CD4-positive, alpha-beta T cell treated with Interleukin-10 for 1 hour (primary cell): ENCODE measurements at regions not wholly inside any gene's neighbourhood (a gene's known extent, or its start where the extent isn't known, plus 50 kb on each side); places are given as distances from the start of the nearest gene placed in this dataset.
"Not testable (repeated sequence)": the region's sequence is repeated elsewhere in the genome, so short reads cannot be mapped to it uniquely, and the experiment has no call there.

Experiments used
- DNase-seq: peaks from one replicate; pipeline ENCODE4 v3.0.0-alpha.2; 2020

DNA sequence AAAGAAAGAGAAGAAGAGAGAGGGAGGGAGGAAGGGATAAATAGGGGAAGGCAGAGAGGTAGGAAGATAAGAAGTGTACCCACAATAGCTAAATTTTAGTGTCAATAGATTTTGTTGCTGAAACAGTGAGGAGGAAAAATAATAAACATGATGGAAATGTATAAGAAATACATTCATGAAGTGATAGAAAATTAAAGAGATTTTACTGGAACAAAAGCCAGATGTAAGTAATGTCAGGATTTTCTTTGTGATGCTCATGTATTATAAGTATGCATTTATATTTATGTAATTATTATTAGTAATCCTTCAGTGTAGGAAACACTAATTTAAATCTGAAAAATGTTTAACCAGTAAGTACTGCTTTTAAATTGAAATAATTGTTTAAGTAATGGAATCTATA, 1125.2 kb upstream of the FANCL start:
- no peak for DNase-seq

DNA sequence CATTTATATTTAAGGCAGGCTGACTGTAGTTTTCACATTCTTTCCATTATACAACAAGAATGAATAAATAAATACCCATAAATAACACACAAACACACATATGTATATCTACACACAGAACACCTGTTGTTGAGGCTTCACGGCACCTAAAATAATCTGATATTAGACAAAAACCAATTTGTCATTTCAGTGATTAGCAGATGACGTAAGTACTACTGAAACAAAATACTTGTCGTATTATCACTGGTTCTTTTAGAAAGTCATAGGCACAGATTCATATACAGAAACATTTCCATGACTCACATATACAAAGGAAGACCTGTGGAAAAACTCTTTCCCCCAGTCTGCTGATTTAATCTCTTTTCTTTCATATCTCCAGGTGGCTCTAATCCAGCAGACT, 1113.4 kb upstream of the FANCL start:
- DNase-seq: no peak

DNA sequence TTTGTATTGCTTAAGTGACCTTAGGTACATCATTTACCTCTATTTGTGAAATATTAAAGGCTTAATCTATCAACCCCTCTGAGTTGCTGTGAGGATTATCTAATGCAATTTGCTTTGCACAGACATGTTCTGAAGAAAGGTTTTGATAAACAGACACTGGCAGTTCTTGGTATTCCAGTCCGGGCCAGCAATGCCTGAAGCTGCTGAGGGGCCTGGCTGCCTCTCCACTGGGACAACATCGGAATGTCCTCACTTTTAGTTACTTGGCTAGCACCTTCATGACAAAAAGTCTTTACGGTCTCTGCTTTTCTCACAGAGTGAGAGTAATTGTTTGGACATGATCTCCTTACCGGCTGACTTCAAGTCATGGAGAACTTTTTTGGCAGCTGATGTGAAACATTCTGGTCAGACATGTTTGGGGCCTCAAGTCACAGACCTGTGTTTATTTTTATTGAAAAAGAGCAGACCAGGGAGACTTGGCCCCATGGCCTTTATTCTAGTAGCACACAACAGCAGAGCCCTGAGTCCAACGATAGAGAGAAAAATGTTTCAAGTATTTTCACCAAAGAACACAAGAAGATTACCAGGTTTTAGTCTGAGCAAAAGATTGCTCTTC, 1112.3 kb upstream of the FANCL start:
- no peak for DNase-seq

DNA sequence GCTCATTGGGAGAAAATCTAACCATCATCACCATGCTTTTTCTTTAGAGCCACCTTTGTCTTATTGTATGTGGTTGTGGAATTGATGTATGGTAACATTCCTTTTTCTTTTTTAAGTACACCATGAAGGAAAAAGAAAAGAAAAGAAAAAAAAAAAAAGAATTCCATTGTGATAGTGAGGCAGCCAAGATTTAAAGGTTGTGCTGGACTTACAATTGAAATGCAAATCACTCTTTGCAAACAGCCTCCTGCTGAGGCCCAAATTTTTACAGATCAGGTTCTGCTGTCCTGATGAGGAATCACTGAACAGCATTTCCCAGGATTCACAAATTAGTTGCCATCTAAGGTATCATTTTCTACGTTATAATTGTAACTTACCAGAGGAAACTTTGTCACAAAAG, 1101.0 kb upstream of the FANCL start:
- DNase-seq: no peak

DNA sequence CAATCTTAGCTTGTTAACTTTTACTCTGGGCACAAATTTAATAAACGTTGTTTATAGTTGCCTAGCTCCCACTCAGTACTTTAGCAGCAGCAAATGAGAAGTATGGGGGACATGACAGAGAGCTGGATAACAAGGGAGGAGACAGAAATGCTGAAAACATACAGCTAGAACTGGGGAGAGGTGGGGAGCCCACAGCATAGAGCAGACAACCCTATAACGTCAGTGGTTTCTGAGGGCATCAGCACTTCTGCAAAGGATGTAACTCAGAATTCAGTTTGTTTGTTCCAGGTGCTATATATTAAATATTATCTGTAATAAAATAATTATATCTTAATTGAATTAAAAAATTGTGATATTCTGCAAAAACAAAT, 1098.7 kb upstream of the FANCL start:
- no peak for DNase-seq

DNA sequence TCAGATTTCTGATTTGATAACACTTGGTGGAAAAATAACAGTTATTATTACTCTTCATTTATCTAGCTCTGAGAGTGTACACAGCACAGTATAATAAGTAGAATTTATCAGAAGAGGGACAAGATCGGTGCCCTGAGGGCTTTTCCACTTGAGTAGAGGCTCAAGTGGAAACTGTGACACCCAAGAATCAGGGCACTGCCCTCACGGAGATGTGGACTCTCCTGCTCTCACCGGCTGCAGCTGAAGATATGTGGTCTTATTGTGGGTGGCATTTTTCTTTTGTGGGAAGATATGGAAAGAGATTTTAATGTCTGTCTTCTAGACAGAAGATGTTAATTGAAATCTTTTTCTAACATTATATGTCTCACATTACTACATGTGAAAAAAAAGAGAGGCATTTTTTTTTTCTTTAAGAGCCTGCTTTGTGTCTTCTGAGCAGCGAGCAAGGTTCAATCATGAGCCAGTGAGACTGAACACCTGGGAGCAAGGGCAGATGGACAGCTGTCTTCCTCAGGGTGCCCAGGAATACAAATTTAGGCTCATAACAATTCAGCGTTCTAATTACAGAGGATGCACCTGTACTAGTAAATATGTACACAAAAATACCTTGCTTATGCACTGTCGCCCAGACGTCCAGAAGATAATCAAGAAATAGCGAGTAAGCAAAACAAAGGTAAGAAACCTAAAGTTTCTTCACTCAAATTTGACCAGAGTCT, 1098.2 kb upstream of the FANCL start:
- DNase-seq: no peak

DNA sequence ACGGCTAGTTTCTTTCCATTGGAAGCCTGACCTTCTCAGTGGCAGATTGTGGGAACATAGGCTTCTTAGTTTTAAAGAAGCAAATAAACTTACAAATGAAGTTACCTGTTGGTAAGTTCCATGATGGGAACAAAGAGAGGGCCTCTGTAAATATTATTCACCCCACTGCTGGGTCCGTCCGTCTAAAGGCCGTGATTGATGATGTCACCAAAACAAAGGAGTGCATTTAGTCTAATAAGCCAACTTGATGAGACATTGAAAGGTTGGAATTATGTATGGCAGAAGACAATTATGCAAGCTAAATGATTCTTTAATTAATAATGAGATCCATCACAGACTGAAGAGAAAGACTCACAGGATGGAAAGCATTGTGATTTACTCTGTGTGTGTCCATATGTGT, 1091.9 kb upstream of the FANCL start:
- no peak for DNase-seq

DNA sequence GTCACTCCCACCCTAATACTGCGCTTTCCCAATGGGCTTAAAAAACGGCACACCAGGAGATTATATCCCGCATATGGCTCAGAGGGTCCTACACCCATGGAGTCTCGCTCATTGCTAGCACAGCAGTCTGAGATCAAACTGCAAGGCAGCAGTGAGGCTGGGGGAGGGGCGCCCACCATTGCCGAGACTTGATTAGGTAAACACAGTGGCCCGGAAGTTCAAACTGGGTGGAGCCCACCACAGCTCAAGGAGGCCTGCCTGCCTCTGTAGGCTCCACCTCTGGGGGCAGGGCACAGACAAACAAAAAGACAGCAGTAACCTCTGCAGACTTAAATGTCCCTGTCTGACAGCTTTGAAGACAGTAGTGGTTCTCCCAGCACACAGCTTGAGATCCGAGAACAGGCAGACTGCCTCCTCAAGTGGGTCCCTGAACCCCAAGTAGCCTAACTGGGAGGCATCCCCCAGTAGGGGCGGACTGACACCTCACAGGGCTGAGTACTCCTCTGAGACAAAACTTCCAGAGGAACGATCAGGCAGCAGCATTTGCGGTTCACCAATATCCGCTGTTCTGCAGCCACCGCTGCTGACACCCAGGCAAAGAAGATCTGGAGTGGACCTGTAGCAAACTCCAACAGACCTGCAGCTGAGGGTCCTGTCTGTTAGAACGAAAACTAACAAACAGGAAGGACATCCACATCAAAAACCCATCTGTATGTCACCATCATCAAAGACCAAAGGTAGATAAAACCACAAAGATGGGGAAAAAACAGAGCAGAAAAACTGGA, 1085.6 kb upstream of the FANCL start:
- DNase-seq: not testable (repeated sequence)

DNA sequence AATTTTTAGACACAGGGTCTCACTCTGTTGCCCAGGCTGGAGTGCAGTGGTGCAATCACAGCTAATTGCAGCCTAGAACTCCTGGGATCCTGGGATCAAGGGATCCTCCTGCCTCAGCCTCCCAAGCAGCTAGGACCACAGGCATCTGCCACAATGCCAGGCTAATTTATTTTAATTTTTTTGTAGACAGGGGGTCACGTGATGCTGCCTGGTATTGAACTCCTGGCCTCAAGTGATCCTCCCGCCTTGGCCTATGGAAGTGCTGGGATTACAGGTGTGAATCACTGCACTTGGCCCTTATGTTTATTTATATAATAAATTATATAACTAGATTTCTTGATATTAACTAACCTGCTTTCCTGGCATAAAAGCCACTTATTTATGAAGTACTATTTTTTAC, 1081.7 kb upstream of the FANCL start:
- DNase-seq: no peak

DNA sequence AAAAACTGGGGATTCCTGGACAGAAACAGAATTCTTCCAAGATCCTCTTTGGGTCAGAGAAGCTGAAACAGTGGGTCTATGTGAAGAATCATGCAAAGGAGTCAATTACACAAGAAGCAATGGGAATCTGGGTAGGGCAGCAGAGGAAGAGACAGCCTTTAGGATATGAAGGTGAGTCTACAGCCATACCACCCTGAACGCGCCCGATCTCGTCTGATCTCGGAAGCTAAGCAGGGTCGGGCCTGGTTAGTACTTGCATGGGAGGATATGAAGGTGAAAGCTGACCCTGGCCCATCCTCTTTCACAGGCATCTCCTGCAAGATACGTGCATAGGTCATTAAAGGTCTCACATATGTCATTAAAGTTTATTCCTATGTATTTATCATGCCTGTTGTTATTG, 1080.9 kb upstream of the FANCL start:
- no peak for DNase-seq

DNA sequence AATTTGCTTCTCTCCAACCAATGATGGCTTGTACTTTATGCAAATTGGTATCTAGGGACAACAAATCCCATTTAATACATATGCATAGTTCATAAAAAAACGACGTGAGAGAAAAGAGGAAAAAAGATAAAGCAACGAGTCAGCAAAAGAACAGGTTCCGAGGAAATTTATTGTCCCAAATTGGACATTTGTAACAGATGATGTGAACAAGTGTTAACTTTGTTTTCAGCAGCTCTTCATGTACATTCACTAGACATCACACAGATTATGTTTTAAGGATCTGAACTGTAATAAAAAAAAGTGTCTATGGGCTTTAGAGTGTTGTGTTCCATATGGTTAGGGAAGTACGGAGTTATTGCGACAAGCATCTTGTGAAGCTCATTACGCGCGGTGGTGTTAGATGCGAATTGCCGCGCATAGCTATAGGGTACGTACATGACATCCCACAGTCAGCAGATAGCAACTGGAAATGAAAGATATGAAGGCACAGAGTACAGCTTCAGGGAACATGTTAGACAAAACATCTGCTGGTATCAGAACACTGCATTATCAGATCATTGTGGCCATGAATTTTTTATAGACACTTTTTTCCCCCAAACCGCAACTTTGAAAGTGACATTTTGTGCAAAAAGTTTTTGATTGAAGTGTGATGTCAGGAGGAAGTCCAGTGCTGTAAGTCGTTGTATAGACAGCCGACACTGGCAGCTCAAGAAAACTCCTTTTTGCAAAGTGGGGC, 1073.1 kb upstream of the FANCL start:
- no peak for DNase-seq

DNA sequence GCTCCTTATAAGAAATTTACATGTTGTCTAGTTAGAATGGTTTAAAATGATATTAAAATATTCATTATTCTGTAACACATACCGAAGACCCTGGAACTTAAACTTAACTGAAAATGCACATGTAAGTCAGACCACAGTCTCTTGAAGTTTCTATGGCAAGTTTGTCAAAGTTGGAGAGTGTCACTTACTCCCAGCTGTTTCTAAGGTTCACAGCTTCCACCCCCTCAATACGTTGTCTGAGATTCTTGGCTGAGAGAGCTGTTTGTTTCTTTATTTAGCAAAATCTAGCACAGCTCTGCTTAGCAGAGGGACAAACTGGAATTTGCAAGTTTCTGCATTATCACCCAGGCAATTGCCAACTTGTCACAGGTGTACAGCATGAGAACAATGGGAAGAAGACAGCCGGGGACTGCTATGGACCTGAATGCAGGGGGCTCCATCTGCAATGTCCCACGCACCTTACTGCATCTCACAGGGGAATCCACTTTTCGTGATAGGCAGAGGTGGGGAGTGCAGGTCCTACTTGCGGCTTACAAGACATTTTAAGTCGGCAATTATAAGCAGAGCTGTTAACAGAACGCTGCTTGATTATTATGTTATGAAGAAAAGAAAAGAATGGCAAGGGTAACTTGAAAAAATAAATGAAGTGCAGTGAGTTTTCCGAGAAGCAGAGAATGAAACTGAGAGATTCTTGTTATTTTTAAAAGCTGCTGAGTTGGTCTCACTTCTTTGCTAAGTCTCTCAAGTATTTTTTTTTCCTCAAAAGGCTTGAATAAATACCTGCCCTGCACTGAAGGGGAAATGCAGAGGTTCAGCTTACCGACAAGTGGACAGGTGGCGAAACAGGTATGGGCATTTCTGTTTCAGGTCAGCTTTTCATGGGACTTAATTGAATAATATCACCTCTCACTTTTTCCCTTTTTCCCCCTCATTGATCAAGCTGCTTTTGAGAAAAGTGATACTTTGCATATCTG, 1072.1 kb upstream of the FANCL start:
- DNase-seq: no peak

DNA sequence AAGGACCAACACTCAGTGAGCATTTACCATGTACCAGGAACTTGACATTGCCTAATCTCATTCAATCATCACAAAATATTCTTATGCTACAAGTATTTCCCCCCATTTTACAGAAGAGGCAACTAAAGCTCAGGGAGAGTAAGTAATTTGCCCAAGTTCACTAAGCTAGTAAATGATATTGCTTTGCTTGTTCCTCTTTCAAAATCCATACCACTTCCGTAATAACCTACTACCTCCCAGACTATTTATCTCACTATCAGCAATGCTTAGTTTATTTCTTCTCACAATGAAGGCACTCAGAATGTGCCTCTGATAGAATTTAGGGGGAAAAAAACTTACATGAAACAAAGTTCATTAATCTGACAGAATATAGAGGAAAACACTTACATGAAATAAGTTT, 1070.9 kb upstream of the FANCL start:
- DNase-seq: no peak

DNA sequence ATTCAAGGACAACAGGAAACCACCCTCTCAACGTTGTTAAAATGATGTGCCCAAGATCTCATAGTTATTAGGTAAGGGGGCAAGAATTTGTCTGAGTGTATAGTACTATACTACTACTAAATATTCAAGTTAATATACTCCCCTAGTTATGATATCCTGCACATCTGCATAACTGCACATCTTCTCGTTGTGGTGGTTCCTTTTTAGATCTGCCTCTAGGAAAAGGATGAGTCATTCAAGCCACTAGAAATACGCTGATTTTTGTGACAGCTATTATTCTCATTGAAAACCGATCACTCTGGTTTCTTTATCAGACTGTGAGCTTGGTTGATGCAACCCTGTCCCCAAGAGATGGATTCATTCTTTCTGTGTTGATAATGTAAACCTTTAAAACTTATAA, 1067.0 kb upstream of the FANCL start:
- DNase-seq: no peak

DNA sequence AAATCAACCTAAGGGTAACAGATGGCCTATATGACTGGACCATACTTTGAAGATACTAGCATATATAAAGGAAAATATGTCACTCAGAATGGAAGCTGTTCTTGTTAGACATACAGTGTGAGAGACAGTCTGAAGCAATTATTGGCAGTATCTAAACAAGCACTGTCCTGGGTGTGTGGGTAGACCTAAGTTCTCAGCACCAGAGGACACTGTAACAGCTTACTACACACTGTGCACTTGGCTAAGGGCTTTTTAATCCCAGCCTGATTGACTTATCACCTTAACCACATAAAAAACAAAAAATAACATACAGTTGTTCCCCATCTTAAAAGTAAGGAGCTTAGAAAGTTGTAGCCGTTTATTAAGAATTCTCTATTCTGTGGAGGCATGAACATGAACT, 1066.1 kb upstream of the FANCL start:
- DNase-seq: no peak

DNA sequence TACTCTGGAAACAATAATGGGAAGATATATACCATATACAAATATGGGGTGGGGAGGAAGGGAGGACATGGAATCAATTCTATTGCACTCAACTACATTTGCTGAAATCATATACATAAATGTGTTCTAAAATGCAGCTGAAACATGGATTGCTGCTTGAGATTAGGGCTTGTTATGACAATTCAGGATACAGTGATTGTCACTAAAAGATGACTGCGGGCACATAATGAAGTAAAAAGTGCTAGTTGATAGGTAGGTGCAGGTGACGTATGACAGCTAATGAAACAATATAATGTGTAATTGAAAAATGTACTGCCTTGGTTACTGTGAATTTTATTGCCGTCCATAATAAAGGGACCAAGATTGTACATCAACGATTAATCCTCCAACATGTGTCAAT, 1062.1 kb upstream of the FANCL start:
- DNase-seq: no peak

DNA sequence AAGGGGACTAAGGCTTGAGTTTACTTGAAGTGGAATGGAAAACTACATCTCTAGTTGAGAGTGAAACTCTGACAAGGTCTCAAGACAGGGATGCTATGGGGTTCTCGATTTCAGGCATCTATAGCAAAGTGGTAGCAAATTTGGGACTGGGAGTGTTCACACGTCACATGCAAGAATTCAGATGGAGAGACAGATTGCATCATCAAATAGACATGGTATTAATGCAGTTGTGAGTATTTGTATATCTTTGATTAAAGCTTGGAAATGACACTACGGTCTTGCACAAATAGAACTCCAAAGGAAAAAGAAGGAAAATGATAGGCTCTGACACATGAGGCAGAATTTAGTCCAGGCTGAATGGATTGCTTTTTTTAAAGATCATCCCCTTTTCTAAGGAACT, 1061.6 kb upstream of the FANCL start:
- no peak for DNase-seq

DNA sequence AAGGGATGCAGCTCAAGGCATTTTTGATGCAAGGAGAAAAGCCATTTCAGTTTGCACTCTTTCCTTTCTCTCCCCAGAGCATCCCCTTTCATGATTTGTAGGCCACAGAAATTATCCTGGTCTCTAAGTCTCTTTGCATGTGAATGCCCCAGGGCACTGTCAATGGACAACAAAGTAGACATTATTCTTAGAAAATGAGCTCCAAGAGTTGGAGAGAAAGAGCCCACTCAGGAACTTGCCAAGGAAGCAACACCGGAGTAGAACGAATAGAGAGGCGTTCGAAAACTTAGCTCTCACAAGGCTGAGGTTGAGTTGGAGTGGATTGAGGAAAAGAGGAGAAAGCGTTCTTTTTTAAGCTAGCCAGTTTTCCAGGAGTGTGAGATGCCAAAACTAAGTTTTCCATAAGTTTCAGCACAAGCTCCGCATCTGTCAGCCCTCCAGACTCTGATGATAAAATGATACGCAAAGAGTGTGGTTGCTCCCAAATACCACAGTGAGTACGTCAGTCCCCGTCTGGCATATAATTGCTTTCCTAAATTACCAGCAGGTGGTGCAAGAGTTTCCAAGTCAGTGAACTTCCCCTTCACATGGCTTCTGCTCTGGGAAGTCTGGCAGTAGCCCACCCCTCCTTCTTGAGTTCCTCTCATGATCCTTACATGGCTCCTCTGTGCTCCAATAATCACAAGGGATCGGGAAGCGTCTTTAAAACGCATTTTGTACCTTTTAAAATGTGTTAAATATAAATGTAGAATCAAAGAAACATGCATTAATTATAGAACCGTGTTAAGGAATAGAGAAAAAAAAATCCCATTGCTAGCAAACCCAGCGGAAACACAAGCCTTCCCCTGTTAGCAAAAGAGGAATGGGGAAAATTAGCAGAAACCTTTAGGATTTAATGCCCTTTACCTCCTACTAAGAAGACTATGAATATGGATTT, 1060.6 kb upstream of the FANCL start:
- peak; percentile 25 for DNase-seq

DNA sequence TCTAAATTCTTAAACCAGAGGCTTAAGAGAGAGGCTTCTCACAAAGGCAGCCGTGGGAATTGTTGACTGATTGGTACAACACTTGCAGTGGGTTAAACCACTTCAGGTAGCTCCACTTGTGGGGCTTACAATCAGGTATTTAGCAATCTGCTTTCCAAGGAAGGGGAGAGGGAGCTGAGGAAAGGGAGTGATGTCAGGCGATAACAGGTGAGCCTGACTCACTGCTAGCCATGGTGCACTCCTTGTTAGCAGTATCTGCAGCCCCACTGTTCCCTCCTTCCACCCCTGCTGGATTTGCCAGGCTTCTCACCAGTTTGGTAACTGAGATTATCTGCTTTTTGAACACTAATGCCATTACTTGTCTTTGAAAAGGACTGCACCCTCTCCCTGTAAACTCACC, 1056.7 kb upstream of the FANCL start:
- DNase-seq: no peak

DNA sequence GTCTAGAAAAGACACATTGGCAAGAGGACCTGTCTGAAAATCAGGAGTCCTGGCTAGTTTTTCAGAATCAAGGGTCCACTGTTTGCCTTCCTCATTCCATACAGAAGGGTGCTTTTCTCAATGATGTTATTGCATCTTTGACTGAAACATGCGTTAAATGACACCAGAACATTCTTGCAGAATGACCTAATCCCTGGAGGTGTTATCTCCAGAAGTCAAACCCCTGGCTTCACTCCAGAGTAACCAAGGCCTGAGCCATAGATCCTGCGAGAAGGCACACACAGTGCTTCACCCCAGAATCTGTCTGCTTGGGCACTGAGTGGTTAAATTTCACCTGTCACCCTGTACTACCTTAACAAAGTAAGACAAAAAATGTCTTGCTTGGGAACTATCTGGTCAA, 1055.2 kb upstream of the FANCL start:
- no peak for DNase-seq

DNA sequence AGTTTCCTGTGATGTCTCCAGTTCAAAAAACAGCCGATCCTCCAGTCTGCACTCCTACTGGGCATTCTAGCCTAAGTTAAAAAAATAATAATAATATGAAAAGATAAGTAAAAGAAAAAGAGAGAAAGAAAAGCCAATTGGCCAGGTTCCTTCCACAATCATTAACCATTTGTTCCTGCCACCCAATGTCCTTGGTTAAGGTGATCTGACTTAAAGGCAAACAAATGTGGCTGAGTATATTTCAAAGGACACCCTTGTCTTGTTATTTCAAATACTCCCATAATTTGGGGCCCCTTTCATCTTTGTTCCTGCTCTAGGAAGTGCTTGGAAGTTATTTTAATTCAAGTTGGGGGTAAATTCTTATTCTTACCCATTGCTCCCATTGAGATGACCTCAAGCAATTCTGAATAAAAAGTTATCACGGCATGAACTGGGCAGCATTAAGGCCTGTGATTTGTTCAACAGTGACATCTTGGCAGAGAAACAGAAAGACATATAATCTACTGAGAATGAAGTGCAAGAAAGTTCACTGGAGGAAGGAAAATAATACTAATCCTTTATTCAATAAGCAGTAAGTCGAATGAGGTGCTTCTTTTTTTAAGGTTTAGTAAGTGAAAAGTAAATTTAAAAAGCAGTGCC, 1054.5 kb upstream of the FANCL start:
- DNase-seq: no peak
